NCI-H2171 (cell line): ENCODE measurements at regions not wholly inside any gene's neighbourhood (a gene's known extent, or its start where the extent isn't known, plus 50 kb on each side); places are given as distances from the start of the nearest gene placed in this dataset.
"Not testable (repeated sequence)": the region's sequence is repeated elsewhere in the genome, so short reads cannot be mapped to it uniquely, and the experiment has no call there.

Experiments
- DNase-seq: peaks from one replicate; lab custom pipeline; 2025; lab: John Stamatoyannopoulos, UW

- peak; percentile 67 for DNase-seq
Observed at GRCh38 chr21:28699596-28700259, 292.9 kb downstream of the LTN1 start.

GRCh38 chr21:28699186-28699585, 293.5 kb downstream of the LTN1 start:
- no peak for DNase-seq

DNA sequence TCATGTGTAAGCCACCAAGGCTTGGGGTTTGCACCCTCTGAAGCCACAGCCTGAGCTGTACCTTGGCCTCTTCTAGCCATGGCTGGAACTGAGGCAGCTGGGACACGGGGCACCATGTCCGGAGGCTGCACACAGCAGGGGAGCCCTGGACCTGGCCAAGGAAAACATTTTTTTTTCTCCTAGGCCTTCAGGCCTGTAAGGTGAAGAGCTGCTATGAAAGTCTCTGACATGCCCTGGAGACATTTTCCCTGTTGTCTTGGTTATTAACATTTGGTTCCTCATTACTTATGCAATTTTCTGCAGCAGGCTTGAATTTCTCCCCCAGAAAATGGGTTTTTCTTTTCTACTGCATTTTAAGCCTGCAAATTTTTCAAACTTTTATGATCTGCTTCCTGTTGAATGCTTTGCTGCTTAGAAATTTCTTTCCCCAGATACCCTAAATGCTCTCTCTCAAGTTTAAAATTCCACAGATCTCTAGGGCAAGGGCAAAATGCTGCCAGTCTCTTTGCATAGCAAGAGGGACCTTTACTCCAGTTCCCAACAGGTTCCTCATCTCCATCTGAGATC, 295.8 kb downstream of the LTN1 start:
- no peak for DNase-seq

DNA sequence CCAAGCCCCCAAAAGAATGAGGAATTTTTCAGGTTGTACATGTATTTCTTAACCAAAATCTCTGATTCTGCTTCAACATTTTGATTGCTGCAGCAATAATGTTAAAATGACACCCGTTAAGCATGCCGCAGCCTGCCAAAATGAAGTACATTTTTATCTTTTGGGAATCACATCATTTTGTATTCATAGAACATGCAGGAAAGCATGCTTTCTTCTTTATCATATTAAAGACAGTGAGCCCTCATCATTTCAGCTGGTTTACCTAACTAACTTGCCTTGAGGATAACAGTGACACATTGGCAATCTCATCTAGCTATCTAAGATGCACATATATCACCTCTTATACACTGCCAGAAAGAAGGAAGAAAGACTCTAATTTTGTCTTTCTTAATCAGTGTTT, 299.2 kb downstream of the LTN1 start:
- DNase-seq, result no peak

GRCh38 chr21:28690196-28690595, 302.5 kb downstream of the LTN1 start:
- DNase-seq, result no peak

- no peak for DNase-seq
Observed at GRCh38 chr21:28688381-28688780, 304.3 kb downstream of the LTN1 start.

DNA sequence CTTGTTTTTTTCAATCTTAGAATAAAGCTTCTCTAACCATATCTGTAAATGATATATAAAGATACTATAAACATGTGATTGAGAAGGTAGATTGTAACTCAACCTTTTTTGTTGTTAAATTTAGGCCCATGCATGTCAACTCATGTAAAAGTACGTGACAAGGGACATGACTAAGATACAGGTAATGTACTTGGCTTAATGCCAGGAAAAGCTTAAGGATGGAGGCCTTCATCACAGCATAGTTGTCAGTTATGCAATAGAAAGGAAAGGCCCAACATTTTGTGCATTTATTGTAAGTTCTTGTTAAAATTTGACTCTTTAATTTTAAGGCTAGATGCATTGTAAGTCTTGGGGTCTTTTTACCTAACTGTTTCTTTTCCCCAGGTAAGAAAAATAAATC, 305.1 kb downstream of the LTN1 start:
- DNase-seq, result no peak

DNA sequence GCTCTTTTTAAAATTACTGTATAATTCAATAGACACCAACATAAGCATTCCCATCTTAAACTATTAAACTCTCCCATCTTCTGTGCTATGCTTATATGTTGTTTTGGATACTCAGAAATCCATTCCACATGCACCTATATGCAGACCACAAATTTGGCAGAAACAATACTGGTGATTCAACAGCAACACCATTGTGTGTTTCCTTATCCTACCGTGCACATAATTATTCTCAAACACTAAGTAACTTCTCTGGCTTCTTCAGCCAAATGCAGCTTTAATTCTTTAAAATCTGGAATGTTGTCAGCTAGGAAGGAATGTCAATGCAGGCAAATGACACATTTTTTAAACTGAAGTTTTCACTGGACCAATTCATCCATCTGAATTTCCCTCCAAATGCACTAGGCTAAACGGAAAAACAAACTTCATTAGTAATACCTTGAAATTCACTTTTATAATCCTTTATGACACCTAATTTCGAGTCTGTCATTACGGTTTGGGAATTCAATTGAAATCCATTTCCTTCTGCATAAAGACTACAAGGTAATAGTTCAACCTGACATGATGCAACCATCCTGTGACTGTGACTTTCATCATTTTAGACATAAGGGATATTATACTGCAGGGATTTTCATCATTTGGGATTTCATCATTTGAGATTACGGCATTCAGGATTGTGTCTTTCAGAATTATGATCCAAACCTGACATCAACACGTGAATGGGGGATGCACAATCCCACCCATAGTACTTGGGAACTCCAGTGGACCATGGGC, 308.5 kb downstream of the LTN1 start:
- DNase-seq, result no peak

GRCh38 chr21:28682884-28683283, 309.8 kb downstream of the LTN1 start:
- DNase-seq, result not testable (repeated sequence)

GRCh38 chr21:28677096-28677495, 315.6 kb downstream of the LTN1 start:
- DNase-seq, result not testable (repeated sequence)

DNA sequence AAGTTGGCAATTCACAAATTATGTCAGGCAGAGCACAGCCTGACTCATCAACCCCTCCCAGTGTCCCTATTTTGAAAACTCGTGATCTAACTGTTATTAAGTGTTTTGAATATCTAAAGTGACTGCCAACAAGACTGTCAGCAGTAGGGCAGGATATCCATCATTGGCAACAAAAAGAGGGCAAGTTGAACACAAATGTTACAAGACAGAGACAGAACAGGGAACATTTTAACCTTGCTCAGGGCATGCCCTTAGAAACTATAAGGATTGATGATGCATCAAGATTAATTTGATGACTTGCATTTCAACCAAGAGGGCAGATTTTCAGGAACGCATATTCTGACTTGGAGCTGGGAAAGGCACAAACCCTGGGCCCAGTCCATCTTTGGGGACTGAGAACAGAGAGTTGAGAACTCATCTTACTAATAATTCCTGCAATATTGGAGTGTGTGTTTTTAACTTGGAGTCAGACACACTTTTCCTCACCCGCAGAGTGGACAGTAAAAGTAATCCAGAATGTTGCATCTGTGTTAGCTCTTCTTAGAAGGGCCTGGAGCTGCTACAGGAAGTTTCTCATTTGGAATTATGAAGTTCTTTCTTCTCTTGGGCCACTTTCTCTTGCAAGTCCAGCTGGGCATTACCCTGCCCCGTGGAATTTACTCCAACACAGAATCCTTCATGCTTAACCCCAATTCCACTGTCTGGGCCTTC, 317.2 kb downstream of the LTN1 start:
- no peak for DNase-seq

DNA sequence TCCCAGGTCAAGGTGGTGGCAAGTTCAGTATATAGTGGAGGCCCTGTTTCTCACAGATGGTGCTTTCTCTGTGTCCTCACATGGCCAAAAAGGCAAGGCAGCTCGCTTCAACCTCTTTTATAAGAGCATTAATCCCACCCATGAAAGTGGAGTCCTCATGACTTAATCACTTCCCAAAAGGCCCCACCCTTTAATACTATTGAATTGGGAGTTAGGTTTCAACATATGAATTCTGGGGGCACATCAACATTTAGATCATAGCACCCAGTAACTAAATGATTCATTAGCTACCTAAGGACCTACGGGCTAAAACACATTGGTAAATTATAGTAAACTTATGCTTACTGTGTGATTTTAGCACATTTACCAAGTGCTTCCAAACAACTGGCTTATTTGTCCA, 317.9 kb downstream of the LTN1 start:
- no peak for DNase-seq

DNA sequence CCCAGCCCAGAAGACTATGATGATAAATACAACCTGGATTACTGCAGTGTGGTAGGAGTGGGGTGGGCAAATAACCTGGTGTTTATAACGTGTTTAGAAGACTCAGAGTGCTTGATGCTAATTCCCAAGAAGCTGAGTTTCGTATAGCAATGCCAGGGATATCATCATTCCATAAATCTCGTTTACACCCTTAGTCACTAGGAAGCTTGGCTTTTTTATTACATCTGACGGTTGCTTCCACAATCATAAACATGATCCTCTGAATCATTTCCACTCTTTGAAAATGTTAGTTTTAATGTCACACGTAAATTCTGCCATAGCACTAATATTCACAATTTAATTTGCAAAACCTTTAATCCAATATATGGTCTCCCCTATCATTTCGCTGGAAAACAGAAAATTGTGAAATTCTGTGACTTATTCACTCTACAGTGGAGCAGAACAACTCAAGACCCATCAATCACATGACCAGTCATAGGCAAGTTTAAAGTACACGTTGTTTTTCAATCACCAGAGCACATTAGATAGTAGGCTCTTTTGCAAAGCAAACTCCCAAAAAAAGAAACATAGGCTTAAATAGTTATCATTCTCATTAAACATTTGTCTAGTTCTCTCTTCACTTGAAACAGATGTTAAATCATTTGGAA, 321.0 kb downstream of the LTN1 start:
- no peak for DNase-seq

DNA sequence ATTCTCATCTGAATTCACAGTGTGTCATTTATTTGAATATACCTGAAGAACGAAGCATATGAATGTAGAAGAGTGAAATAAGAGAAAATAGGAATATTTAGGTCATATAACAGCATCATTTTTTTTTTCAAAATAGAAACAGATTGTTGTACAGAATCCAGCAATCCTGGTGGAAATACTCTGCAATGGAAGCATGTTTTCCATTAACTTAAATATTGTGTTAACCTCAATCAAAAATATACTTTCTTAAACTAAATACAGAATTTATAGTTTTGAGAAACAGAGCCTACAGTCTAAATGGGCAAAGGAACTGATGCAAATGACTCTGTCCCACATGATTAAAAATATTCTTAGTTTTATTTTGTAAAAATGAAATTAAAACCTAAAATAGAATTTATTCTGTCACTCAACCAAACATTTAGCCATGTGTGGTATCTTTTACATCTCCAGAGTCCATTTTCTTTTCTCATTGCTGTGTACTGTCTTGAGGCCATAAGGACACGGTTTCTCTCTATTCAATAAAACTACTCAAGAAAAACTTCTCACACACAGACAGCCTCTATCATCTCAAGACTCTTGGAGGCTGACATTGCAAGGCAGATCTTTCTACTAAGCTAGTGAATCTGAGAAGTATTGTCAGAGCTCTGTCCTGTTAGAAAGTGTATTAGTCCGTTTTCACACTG, 322.6 kb downstream of the LTN1 start:
- no peak for DNase-seq

DNA sequence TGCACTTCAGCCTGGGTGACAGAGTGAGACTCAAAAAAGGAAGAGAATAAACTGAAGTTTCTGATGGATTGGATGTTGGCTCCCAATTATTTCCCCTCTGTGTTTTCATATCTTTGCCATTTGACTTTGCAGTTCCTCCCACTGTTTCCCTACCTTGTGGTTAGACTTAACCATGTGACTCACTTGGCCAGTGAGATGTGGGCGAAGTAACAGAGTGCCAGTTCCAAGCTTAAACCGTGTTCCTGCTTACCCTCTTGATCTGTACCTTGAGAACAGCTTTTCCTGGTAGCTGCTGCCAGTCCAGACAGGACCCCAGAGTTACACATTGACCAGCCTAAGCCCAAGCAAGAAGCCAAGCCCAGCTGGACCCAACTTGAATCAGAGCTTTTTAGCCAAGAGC, 323.4 kb downstream of the LTN1 start:
- no peak for DNase-seq

GRCh38 chr21:28663754-28664153, 328.9 kb downstream of the LTN1 start:
- no peak for DNase-seq

GRCh38 chr21:28663111-28663693, 329.5 kb downstream of the LTN1 start:
- no peak for DNase-seq

DNA sequence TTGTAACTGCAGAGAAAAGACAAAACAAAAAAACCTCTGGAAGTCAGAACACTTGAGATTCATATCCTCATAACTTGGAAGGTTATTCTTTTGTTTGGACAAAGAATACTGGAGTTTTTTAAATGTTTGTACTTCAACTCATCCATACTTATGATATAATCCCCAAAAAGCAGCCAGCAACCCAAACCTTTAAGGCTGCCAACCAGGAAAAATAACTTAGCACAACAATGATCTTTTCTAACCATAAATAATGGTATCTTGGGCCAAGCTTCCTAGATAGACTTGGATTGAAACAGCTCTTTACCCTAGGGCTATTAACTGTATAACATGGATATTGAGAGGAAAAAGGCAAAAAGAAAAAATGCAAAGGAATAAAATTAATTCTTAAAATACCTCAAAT, 335.1 kb downstream of the LTN1 start:
- no peak for DNase-seq

GRCh38 chr21:28655471-28655870, 337.2 kb downstream of the LTN1 start:
- no peak for DNase-seq

DNA sequence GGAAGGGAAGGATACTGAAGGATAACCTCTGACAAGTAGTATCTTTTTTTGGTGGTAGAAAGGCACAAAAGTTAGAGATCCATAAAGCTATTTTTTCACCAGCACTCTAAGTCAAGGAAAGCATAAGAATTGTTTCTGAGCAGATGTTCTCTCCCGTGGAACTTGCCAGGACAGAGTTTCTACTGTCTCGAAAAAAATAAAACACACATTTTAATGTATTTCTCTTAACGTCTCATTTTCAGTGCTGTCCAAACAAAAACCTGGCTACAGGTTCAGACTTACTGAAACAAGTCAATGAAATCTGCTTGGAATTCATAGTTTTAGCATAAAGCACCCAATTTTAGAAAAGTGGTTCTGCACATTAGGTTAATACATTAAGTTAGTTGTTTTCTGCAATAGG, 338.3 kb downstream of the LTN1 start:
- DNase-seq, result no peak

- no peak for DNase-seq
Observed at GRCh38 chr21:28644762-28645161, 347.9 kb downstream of the LTN1 start.
